IPS DF 19.7 (cell line): ENCODE measurements at regions not wholly inside any gene's neighbourhood (a gene's known extent, or its start where the extent isn't known, plus 50 kb on each side); places are given as distances from the start of the nearest gene placed in this dataset.

Source experiments
- DNase-seq: peaks from one replicate; pipeline ENCODE4 v3.0.0-alpha.2; 2013; ENCODE audit warnings: low read depth, low spot score

- DNase-seq = no peak
Observed at GRCh38 chr6:9620263-9620662, 794.6 kb downstream of the TFAP2A start.

- DNase-seq = no peak
Observed at GRCh38 chr6:9614778-9615177, 800.1 kb downstream of the TFAP2A start.

- DNase-seq = no peak
Observed at GRCh38 chr6:9612489-9612888, 802.4 kb downstream of the TFAP2A start.

- no peak for DNase-seq
Observed at GRCh38 chr6:9610620-9611415, 804.1 kb downstream of the TFAP2A start.

DNA sequence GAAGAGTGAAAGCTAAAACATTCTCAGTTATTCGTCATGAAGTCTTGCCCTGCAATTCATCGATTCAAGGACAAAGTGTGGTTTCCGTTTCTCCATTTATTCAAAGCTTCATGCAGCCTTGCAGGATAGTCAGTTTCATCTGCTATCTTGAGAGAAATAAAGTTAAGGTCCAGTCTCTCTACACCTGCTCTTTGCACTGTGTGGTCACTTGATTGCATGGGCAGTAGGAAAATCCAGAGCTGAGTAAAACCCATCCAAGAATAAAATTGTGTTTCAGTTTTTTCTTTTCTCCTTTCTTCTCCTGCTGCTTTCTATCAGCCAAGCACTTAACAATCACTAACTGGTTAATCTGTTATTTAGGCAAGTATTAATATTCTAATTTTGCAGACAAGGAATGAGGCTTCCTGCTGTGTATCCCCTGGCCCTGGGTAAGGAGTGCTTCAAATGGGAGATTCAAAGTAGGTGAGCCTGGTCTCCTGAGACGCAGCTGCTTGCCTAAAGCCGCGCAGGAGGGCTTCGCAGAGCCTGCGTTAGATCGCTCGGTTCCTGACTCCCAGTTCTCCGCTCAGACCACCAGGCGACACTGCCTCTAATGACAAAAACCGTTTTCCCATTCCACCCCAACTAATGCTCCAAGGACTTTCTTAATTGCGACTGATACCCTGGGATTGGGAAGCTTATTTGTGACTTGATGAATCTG lies 808.3 kb downstream of the TFAP2A start:
- no peak for DNase-seq

DNA sequence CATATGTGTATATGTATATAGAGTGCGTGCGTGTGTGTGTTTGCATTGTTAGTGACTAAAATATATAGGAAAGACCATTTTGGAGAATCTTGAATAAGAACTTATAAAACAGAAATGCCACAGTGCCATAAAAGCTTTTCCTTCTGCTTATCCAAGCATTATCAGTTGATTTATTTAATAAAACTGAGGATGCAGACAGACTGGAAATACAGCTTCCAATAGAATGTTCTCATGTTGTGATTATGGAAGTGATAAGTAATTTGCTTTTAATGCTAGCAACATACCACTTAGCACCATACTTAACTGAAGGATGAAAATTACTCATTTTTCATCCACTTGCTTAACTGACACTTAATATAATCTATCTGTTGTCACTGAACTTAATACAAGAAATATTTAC lies 820.1 kb downstream of the TFAP2A start:
- no peak for DNase-seq

- DNase-seq = no peak
Observed at GRCh38 chr6:9593554-9593953, 821.3 kb downstream of the TFAP2A start.

DNA sequence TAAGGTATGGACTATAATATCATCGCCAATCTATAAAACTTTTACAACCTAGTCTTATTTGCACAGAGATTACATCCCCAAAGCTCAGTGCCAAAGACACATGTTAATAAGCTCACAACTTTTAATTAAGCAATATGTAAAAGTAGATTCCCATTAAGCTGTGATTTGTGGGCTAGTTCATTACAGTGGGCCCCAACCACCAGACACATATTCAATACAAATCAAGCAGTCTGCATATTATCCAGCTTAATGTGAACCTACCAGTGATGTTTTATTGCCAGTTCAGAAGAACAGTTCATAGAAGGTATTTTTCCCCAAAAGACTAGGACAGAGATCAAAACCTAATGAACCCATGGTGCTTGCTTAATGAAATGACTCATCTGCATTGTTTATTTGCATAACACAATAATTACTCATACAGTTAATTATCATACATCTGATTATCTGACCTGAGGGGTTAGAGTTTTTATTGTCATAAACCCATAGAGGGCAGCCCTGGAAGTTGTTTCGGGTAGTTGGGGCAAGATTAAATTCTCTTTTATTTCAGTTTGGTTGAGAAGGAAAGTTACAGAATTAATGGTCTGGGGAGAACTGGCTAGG lies 831.0 kb downstream of the TFAP2A start:
- no peak for DNase-seq

DNA sequence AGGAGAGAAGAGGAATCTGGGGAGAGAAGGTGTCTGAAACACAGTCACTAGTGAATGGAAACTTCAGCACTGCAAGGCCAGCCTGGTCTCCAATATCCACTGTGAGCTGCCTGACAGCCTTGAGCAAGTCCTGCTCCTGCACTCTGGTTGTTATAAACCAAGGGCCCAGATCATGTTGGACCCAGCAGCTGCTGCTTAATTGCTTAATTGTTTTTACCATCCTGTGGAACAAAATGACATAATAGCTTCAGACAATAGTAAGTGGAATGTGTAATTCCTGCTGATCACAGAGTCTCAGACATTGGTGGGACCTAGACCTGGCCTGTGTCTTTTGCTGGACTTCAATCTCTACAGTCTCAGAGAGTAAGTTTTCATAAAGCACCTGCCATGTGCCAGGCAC lies 833.7 kb downstream of the TFAP2A start:
- DNase-seq = no peak

- no peak for DNase-seq
Observed at GRCh38 chr6:9576521-9576920, 838.4 kb downstream of the TFAP2A start.

- DNase-seq = no peak
Observed at GRCh38 chr6:9566096-9566495, 848.8 kb downstream of the TFAP2A start.

- DNase-seq = no peak
Observed at GRCh38 chr6:9564021-9564420, 850.9 kb downstream of the TFAP2A start.

DNA sequence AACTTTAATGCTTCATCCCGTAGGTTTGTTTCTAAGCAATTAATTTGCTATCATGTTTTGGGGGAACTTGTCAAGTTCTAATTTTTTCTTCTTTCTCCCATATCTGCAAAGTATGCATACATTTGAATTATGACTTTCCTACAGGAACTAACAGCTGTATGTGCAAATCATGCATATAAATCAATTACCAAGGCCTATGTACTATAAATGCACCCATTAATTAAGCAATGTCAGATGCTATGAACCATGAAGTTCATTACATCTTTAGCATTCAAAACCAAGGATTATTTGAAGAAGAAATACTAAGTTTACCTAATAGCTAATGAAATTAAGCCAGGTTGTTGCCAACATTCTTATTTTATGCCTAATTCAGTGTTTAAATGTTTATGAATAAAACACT lies 851.3 kb downstream of the TFAP2A start:
- DNase-seq = no peak

GRCh38 chr6:9554806-9555205 lies 860.1 kb downstream of the TFAP2A start:
- DNase-seq = no peak

- DNase-seq = no peak
Observed at GRCh38 chr6:9554323-9554722, 860.6 kb downstream of the TFAP2A start.

DNA sequence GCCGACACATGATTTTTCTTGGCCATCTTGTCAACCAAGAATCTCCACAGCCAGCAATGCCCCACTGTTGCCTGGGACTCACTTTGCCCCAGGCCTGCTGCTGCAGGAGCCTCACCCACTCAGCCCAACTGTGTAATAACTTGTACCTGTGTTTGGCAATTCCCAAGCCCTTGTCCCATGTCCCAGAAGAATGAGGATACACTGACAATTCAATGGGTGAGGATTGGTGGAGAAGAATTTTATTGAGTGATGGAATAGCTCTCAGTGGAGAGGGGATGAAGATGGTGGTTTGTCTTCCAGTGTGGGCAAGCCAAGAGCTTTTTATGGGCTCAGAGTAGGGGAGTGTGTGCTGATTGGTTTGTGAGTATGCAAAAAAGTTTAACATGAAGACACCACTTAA lies 861.9 kb downstream of the TFAP2A start:
- DNase-seq = no peak

DNA sequence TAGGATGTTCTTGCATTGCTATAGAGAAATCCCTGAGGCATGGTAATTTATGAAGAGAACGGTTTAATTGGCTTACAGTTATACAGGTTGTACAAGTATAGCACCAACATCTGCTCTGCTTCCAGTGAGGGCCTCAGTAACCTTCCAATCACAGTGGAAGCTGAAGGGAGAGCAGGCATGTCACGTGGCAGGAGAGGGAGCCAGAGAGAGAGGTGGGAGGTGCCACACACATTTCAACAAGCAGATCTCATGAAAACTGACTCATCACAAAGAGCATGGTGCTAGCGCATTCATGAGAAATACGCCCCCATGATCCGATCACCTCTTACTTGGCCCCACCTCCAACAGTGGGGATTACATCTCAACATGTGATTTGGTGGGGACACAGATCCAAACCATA lies 871.2 kb downstream of the TFAP2A start:
- no peak for DNase-seq

DNA sequence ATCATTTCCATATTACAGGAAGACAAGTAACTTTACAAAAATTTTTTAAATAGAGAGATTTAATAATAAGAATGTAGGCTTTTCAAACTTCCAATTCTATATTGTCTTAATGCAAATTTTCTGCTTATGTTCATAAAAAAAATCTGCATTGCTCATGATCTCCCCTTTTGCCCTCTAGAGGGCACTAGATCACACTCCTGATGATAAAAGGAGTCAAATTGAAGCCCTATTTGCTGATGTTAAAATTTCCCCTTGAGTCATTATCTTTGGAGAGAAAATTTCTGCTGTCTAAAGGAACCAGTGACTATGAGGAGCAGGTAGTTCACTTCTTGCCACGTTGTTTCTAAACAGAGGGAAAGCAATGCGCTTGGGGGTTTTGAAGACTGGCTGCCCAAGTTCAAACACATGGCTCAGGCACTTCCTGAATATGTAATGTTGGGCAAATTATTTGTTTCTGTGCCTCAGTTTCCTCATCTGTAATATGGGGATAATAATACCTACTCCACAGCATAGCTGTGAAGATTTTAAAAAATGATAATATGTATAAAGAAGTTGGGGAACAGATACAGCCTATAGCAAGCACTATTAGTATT lies 874.2 kb downstream of the TFAP2A start:
- no peak for DNase-seq

DNA sequence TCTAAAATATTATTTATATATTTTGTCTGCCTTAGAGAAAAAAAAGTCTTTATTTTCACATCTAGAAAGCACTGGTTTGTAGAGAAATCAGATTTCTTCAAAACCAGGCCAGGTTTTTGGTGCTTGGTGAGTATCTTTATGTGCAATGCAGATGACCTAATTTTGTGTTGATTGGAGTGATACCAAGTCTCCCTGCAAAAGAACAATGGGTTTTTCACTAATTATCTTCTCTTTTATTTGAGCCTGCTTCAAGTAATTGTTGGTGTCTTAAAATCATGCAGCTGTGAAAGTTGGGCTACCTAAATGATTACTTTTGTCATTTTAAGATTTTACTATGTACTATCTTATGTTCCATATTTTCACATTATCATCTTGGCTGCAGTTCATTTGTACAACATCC lies 874.7 kb downstream of the TFAP2A start:
- DNase-seq = no peak

DNA sequence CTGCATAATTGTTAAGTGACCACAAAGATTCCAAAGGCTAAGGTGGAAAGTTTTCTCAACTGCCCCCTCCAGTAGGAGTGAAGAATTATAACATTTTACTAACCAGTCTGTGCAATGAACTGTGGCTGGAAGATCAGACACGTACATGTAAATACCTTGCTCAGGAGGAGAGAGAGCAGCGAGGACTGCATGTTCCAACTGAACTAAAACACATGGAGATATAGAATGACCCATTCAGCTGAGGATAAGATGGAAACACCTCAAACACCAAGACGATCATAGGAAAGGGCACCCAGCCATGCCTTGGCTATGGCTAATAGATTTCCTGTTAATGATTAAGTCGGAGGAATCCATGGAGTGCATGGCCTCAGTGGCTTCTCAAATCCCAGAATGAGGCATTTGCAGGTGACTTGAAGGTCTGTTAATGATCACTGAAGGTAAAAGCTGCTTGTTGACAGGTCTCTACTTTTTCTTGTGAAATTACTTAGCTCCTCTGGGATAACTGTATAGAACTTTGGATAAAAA lies 875.6 kb downstream of the TFAP2A start:
- DNase-seq = no peak

DNA sequence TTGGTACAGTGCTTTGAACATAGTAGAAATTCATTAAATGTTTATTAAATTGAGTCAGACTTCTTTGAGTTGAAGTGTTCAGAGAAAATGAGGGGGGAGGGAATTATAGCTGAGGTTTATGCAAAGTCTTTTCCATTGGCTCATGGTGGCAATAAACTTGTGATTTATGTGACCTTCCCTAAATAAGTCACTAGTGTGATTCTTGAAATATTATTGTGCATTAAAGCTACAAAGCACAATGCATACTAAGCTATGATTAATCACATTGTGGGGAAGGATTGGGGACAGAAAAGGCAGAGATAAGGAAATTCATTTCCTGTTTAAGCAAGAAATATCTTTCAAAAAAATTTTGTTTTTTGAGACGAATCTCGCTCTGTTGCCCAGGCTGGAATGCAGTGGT lies 877.5 kb downstream of the TFAP2A start:
- no peak for DNase-seq

GRCh38 chr6:9535106-9535505 lies 879.8 kb downstream of the TFAP2A start:
- no peak for DNase-seq
